ENCODE measurements at regions not wholly inside any gene's neighbourhood (a gene's known extent, or its start where the extent isn't known, plus 50 kb on each side); places are given as distances from the start of the nearest gene placed in this dataset.

- TF ChIP-seq CTCF (IDR thresholded peaks at IDR 0.05) (no peak), EP300 (IDR thresholded peaks at IDR 0.05; ENCODE audit: low read depth) (no peak)
Observed at GRCh38 chrY:10987626-10988025, 1459.9 kb downstream of the TSPY10 start.

Measured in transverse colon (tissue), 3 donors.